Stimulated activated naive CD4-positive, alpha-beta T cell (primary cell): ENCODE measurements at regions not wholly inside any gene's neighbourhood (a gene's known extent, or its start where the extent isn't known, plus 50 kb on each side); places are given as distances from the start of the nearest gene placed in this dataset.

Experiments
- DNase-seq, 6 experiments: peaks; one replicate each; lab custom pipeline; 2025; lab: John Stamatoyannopoulos, UW

- DNase-seq, result no peak
These were observed 147.0 kb upstream of the PTPRK start for GRCh38 chr6:128667339-128667858.

GRCh38 chr6:128666405-128666804, 146.0 kb upstream of the PTPRK start:
- DNase-seq, result no peak

- no peak for DNase-seq
These were observed 142.8 kb upstream of the PTPRK start for GRCh38 chr6:128663238-128663637.

GRCh38 chr6:128659878-128660622, 139.7 kb upstream of the PTPRK start:
- DNase-seq, result no peak

- no peak for DNase-seq
These were observed 138.9 kb upstream of the PTPRK start for GRCh38 chr6:128659276-128659675.

GRCh38 chr6:128657181-128657580, 136.8 kb upstream of the PTPRK start:
- DNase-seq, result no peak

- no peak for DNase-seq
These were observed 135.6 kb upstream of the PTPRK start for GRCh38 chr6:128655978-128656498.

GRCh38 chr6:128648022-128648598, 127.7 kb upstream of the PTPRK start:
- DNase-seq, result no peak

- no peak for DNase-seq
These were observed 121.7 kb upstream of the PTPRK start for GRCh38 chr6:128642132-128642531.

- DNase-seq, result no peak
These were observed 121.3 kb upstream of the PTPRK start for GRCh38 chr6:128641703-128642102.

- no peak for DNase-seq
These were observed 118.4 kb upstream of the PTPRK start for GRCh38 chr6:128638817-128639216.

GRCh38 chr6:128635219-128635618, 114.8 kb upstream of the PTPRK start:
- DNase-seq, result no peak

GRCh38 chr6:128632131-128632530, 111.7 kb upstream of the PTPRK start:
- DNase-seq, result no peak

- no peak for DNase-seq
These were observed 110.6 kb upstream of the PTPRK start for GRCh38 chr6:128631031-128631430.

GRCh38 chr6:128630213-128630612, 109.8 kb upstream of the PTPRK start:
- DNase-seq, result no peak

GRCh38 chr6:128617285-128617684, 96.9 kb upstream of the PTPRK start:
- no peak for DNase-seq

- DNase-seq, result no peak
These were observed 95.9 kb upstream of the PTPRK start for GRCh38 chr6:128616342-128616741.

- no peak for DNase-seq
These were observed 86.2 kb upstream of the PTPRK start for GRCh38 chr6:128606611-128607010.

GRCh38 chr6:128605961-128606360, 85.6 kb upstream of the PTPRK start:
- DNase-seq, result no peak

GRCh38 chr6:128601060-128601459, 80.7 kb upstream of the PTPRK start:
- no peak for DNase-seq

- no peak for DNase-seq
These were observed 80.1 kb upstream of the PTPRK start for GRCh38 chr6:128600397-128600951.

GRCh38 chr6:128599036-128599435, 78.6 kb upstream of the PTPRK start:
- no peak for DNase-seq

- DNase-seq, result no peak
These were observed 78.2 kb upstream of the PTPRK start for GRCh38 chr6:128598571-128598970.
